SK-N-SH treated with all-trans-retinoic acid at 6 μM for 48 hours (cell line): ENCODE measurements at regions not wholly inside any gene's neighbourhood (a gene's known extent, or its start where the extent isn't known, plus 50 kb on each side); places are given as distances from the start of the nearest gene placed in this dataset.

ENCODE experiments used
- BACH2 ChIP-seq: fragments of 250-450 bp; sonication (Bioruptor Pico); IDR thresholded peaks from 2 replicates; pipeline ENCODE4 v1.9.0; 2021; ENCODE audit warnings: mild to moderate bottlenecking, borderline replicate concordance
- CREB5 ChIP-seq: fragments of 250-450 bp; sonication (Bioruptor Pico); IDR thresholded peaks from 2 replicates; pipeline ENCODE4 v1.5.1; 2020; ENCODE audit warnings: low read depth, mild to moderate bottlenecking, moderate library complexity
- CSRNP3 ChIP-seq: fragments of 250-450 bp; sonication (Bioruptor Pico); IDR thresholded peaks from 2 replicates; pipeline ENCODE4 v1.5.1; 2021; ENCODE audit warnings: mild to moderate bottlenecking, moderate library complexity
- ESRRG ChIP-seq: fragments of 250-450 bp; sonication (Bioruptor Pico); IDR thresholded peaks from 2 replicates; pipeline ENCODE4 v1.6.1; 2021; ENCODE audit warnings: mild to moderate bottlenecking
- GLIS3 ChIP-seq: fragments of 250-450 bp; sonication (Bioruptor Pico); IDR thresholded peaks from 2 replicates; pipeline ENCODE4 v1.5.0; 2020; ENCODE audit warnings: mild to moderate bottlenecking, moderate library complexity
- ISL1 ChIP-seq: fragments of 250-450 bp; sonication (Bioruptor Pico); IDR thresholded peaks from 2 replicates; pipeline ENCODE4 v2.1.2; 2022; ENCODE audit warnings: mild to moderate bottlenecking, moderate library complexity
- OSR1 ChIP-seq: fragments of 250-450 bp; sonication (Bioruptor Pico); IDR thresholded peaks from 2 replicates; pipeline ENCODE4 v1.8.0; 2022; ENCODE audit warnings: moderate library complexity, mild to moderate bottlenecking, inconsistent platforms
- PATZ1 ChIP-seq: fragments of 250-450 bp; sonication (Bioruptor Pico); IDR thresholded peaks from 2 replicates; pipeline ENCODE4 v1.8.0; 2020; ENCODE audit warnings: mild to moderate bottlenecking, moderate library complexity, borderline replicate concordance
- PPARA ChIP-seq: fragments of 250-450 bp; sonication (Bioruptor Pico); IDR thresholded peaks from 2 replicates; pipeline ENCODE4 v1.5.0; 2020; ENCODE audit warnings: mild to moderate bottlenecking, borderline replicate concordance
- RARB ChIP-seq: fragments of 250-450 bp; sonication (Bioruptor Pico); IDR thresholded peaks from 2 replicates; pipeline ENCODE4 v1.8.0; 2021; ENCODE audit warnings: mild to moderate bottlenecking, moderate library complexity
- TCF4 ChIP-seq: fragments of 250-450 bp; sonication (Bioruptor Pico); IDR thresholded peaks from 2 replicates; pipeline ENCODE4 v1.8.0; 2021; ENCODE audit warnings: mild to moderate bottlenecking, moderate library complexity, borderline replicate concordance
- ZFP3 ChIP-seq: fragments of 250-450 bp; sonication (Bioruptor Pico); IDR thresholded peaks from 2 replicates; pipeline ENCODE4 v1.5.0; 2020; ENCODE audit warnings: mild to moderate bottlenecking, moderate library complexity
- ZFP30 ChIP-seq: fragments of 450-650 bp; formaldehyde crosslinking; IDR thresholded peaks from 2 replicates; pipeline ENCODE4 v1.5.0; 2022; ENCODE audit warnings: mild to moderate bottlenecking, moderate library complexity
- ZNF70 ChIP-seq: fragments of 450-650 bp; formaldehyde crosslinking; IDR thresholded peaks from 2 replicates; pipeline ENCODE4 v1.5.0; 2020; ENCODE audit warnings: mild to moderate bottlenecking, moderate library complexity

- TF ChIP-seq RARB (CRISPR knock-in tag) (no peak), CSRNP3 (CRISPR knock-in tag) (no peak), OSR1 (CRISPR knock-in tag) (no peak), CREB5 (CRISPR knock-in tag) (no peak), ZNF70 (CRISPR knock-in tag) (no peak), ZFP30 (CRISPR knock-in tag) (no peak), GLIS3 (no peak), PPARA (no peak), ESRRG (no peak), TCF4 (no peak), ISL1 (CRISPR knock-in tag) (no peak), PATZ1 (CRISPR knock-in tag) (no peak), ZFP3 (CRISPR knock-in tag) (no peak), BACH2 (CRISPR knock-in tag) (no peak)
These were observed 186.8 kb downstream of the BTG1 start for GRCh38 chr12:91958816-91959215.
